PFSK-1 (cell line): ENCODE measurements at regions not wholly inside any gene's neighbourhood (a gene's known extent, or its start where the extent isn't known, plus 50 kb on each side); places are given as distances from the start of the nearest gene placed in this dataset.

ENCODE experiments used
- FOXP2 ChIP-seq: optimal IDR thresholded peaks from 2 replicates; pipeline ENCODE3; 2011; ENCODE audit warnings: borderline replicate concordance, control low read depth, inconsistent platforms; ENCODE audit not compliant: insufficient read depth; ENCODE audit errors: extremely low read length, extremely low read depth
- REST ChIP-seq, 2 experiments: IDR thresholded peaks; 2 replicates each; pipeline versions ENCODE4 v1.6.1 to v1.8.0; 2011 to 2012; ENCODE audit warnings: low read depth in 2 of 2, low read length in 2 of 2, control low read depth in 1 of 2, inconsistent platforms in 1 of 2, mild to moderate bottlenecking in 1 of 2, moderate library complexity in 1 of 2; ENCODE audit not compliant: insufficient read depth in 1 of 2
- SIN3A ChIP-seq: IDR thresholded peaks from 2 replicates; pipeline ENCODE4 v1.6.1; 2012; ENCODE audit warnings: mild to moderate bottlenecking, low read length, moderate library complexity, borderline replicate concordance; ENCODE audit not compliant: insufficient read depth
- TAF1 ChIP-seq: IDR thresholded peaks from 2 replicates; pipeline ENCODE4 v1.6.1; 2012; ENCODE audit warnings: low read length, control low read depth, borderline replicate concordance; ENCODE audit not compliant: insufficient read depth

GRCh38 chr11:116210663-116211062 is 562.1 kb downstream of the BUD13 start:
- TF ChIP-seq SIN3A (no peak), REST (IDR thresholded peaks at IDR 0.05; ENCODE audit: insufficient read depth in 1 of 2, low read depth in 2 of 2, low read length in 2 of 2) (no peak), TAF1 (no peak), FOXP2 (no peak)
